Ovary (tissue), 7 donors: ENCODE measurements at regions not wholly inside any gene's neighbourhood (a gene's known extent, or its start where the extent isn't known, plus 50 kb on each side); places are given as distances from the start of the nearest gene placed in this dataset.

ENCODE experiments used
- DNase-seq, 5 donors: peaks; one replicate each; pipeline ENCODE4 v3.0.0-alpha.2; 2019 to 2020
- H3K27ac ChIP-seq, 2 donors: fragments of 200-600 bp; one replicate each; pipeline versions ENCODE4 v1.5.1 to v1.8.0; 2019 to 2022
- H3K27me3 ChIP-seq: fragments of 200-600 bp; one replicate; pipeline ENCODE4 v1.8.0; 2022
- H3K36me3 ChIP-seq: fragments of 200-600 bp; sonication (generic); one replicate; pipeline ENCODE4 v1.5.1; 2019
- H3K4me1 ChIP-seq: one replicate; pipeline ENCODE4 v1.8.1; 2013; ENCODE audit warnings: mild to moderate bottlenecking, moderate library complexity; ENCODE audit not compliant: insufficient read depth
- H3K4me3 ChIP-seq: fragments of 200-600 bp; sonication (generic); one replicate; pipeline ENCODE4 v1.5.1; 2017
- H3K9me3 ChIP-seq, 2 donors: fragments of 200-600 bp in 1 of 2; sonication (generic) in 1 of 2; one replicate each; pipeline versions ENCODE4 v1.5.1 to v1.8.1; 2013 to 2019; ENCODE audit warnings: mild to moderate bottlenecking in 1 of 2, moderate library complexity in 1 of 2
- CTCF ChIP-seq, 3 donors: fragments of 450-650 bp in 2 of 3; fragments of 200-600 bp in 1 of 3; IDR thresholded peaks; one replicate each; pipeline versions ENCODE4 v1.5.1 to v1.8.0; 2016 to 2022; ENCODE audit warnings: antibody characterized with exemption in 3 of 3, mild to moderate bottlenecking in 1 of 3
- EP300 ChIP-seq: sonication (generic); formaldehyde crosslinking; IDR thresholded peaks from one replicate; pipeline ENCODE4 v1.6.1; 2017; ENCODE audit warnings: antibody characterized with exemption
- POLR2A ChIP-seq: fragments of 450-650 bp; IDR thresholded peaks from one replicate; pipeline ENCODE4 v1.6.1; 2017; ENCODE audit warnings: antibody characterized with exemption, mild to moderate bottlenecking, moderate library complexity
- WGBS, 3 donors: extraction: QIAGEN DNeasy Blood & Tissue Kit in 1 of 3; methylation state at CpG; one replicate each; pipeline versions ENCODE4 v1.1.5 to v1.1.7; 2013 to 2017; 5-methylcytosine and 5-hydroxymethylcytosine counted together
- intact Hi-C, 4 donors: fragments of 100-400 bp; cut with DNase I; formaldehyde crosslinking; loops; one replicate each; pipeline versions ENCODE4 v1.11.0 to v1.15.1; 2022 to 2023
- donor health status: DM: no; HTN: no; CAD: no; lungs with moderate emphysema.
- donor health status: DM: no; HTN: no; CAD: no.
- donor health status: Bipolar disorder and iron deficiency.
- donor health status: DM: no; HTN: no; CAD: no.
- donor health status: DM: yes; HTN: yes; CAD: no.

DNA sequence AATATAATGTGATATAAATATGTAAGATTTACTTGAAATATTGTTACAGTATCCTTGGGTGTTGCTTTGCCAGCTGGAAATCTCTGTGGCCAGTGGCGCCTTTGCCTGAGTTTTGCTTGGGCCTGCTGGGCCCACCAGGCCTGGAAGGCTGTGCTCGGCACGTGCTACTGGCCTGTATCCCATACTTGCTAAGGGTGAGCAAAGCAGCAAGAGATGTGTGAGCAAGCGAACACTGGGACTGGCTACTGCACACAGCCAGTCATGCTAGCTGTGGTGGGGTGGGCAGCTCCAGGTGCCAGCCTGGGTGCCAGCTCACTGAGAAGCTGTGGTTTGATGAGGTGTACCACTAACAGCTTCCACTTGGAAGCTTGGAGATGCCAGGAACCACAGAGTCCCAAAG is 299.1 kb upstream of the GALNT5 start:
- Histone ChIP-seq H3K9me3 (peaks cover 0 to 14% of the 10 kb centered on the region in 2 donors), H3K4me3 (no peak overlapping the region), H3K27ac (no peak overlapping the region), H3K27me3 (no peaks in the 10 kb centered on the region), H3K36me3 (no peaks in the 10 kb centered on the region), H3K4me1 (no peaks in the 10 kb centered on the region)
- 92 to 94% (median 92%) methylated on average over 4 of the region's 4 CpGs for WGBS, 3 donors
- DNase-seq: no peak
- intact Hi-C loops: no loop called here
- TF ChIP-seq POLR2A (no peak), CTCF (IDR thresholded peaks at IDR 0.05) (no peak), EP300 (no peak)

GRCh38 chr2:156959481-156959880 is 298.0 kb upstream of the GALNT5 start:
- H3K36me3 ChIP-seq: no peaks in the 10 kb centered on the region
- no peaks in the 10 kb centered on the region for H3K4me1 ChIP-seq
- WGBS, 3 donors: 78 to 86% (median 80%) methylated on average over 4 of the region's 4 CpGs
- intact Hi-C loops: no loop called here
- no peak overlapping the region for H3K4me3 ChIP-seq
- no peak overlapping the region for H3K27ac ChIP-seq
- H3K27me3 ChIP-seq: no peaks in the 10 kb centered on the region
- H3K9me3 ChIP-seq: peaks cover 0 to 14% of the 10 kb centered on the region in 2 donors
- TF ChIP-seq CTCF (IDR thresholded peaks at IDR 0.05) (no peak), POLR2A (no peak), EP300 (no peak)
- DNase-seq: no peak

GRCh38 chr2:156982615-156983014 is 274.9 kb upstream of the GALNT5 start:
- H3K4me1 ChIP-seq: no peaks in the 10 kb centered on the region
- H3K4me3 ChIP-seq: no peak overlapping the region
- intact Hi-C loops: no loop called here
- TF ChIP-seq CTCF (IDR thresholded peaks at IDR 0.05): no peak
- no peak for TF ChIP-seq EP300
- TF ChIP-seq POLR2A: no peak
- DNase-seq: no peak
- no peaks in the 10 kb centered on the region for H3K36me3 ChIP-seq
- no peaks in the 10 kb centered on the region for H3K9me3 ChIP-seq
- H3K27ac ChIP-seq: no peak overlapping the region
- no peaks in the 10 kb centered on the region for H3K27me3 ChIP-seq
- WGBS, 3 donors: 76 to 93% (median 80%) methylated on average over 2 of the region's 2 CpGs

- 58 to 60% (median 59%) methylated on average over 4 of the region's 4 CpGs for WGBS, 3 donors
- H3K27ac ChIP-seq: no peak overlapping the region
- H3K4me1 ChIP-seq: no peaks in the 10 kb centered on the region
- no peak for TF ChIP-seq EP300
- TF ChIP-seq POLR2A: no peak
- no peak for TF ChIP-seq CTCF (IDR thresholded peaks at IDR 0.05)
- intact Hi-C loops: no loop called here
- H3K27me3 ChIP-seq: no peaks in the 10 kb centered on the region
- H3K4me3 ChIP-seq: no peak overlapping the region
- DNase-seq: no peak
- H3K9me3 ChIP-seq: no peaks in the 10 kb centered on the region
- H3K36me3 ChIP-seq: no peaks in the 10 kb centered on the region
Observed at GRCh38 chr2:156986339-156986988, 271.0 kb upstream of the GALNT5 start.
